AG04450 (cell line): ENCODE measurements at regions not wholly inside any gene's neighbourhood (a gene's known extent, or its start where the extent isn't known, plus 50 kb on each side); places are given as distances from the start of the nearest gene placed in this dataset.

Experiments
- CTCF ChIA-PET: fragments of 300-600, 350-600 bp; formaldehyde crosslinking; extraction: SDS; loops from one replicate; lab custom pipeline; 2022; ENCODE audit warnings: antibody characterized with exemption, inconsistent platforms; lab: Charles Lee
- POLR2A ChIA-PET: fragments of 350-600 bp; formaldehyde crosslinking; extraction: SDS; loops from one replicate; lab custom pipeline; 2021; ENCODE audit warnings: antibody characterized with exemption, inconsistent platforms; lab: Yijun Ruan, JAX
- DNase-seq: peaks from one replicate; pipeline ENCODE4 v3.0.0-alpha.2; 2011; ENCODE audit warnings: low read depth, low spot score
- H3K27ac ChIP-seq: one replicate; pipeline ENCODE4 v1.5.1; 2012; ENCODE audit warnings: low read depth, low read length, control low read depth
- H3K27me3 ChIP-seq: one replicate; pipeline ENCODE4 v1.6.0; 2012; ENCODE audit warnings: low read length; ENCODE audit not compliant: control insufficient read depth, insufficient read depth
- H3K4me3 ChIP-seq: 2 replicates; pipeline ENCODE4 v1.5.1; 2011; ENCODE audit warnings: mild to moderate bottlenecking, low read depth, low read length, control low read depth
- H3K9me3 ChIP-seq: 2 replicates; pipeline ENCODE4 v1.5.1; 2012; ENCODE audit warnings: low read length; ENCODE audit not compliant: control insufficient read depth, insufficient read depth
- CTCF ChIP-seq: IDR thresholded peaks from 2 replicates; pipeline ENCODE4 v1.5.1; 2011; ENCODE audit warnings: low read depth, low read length, control low read depth, inconsistent platforms

DNA sequence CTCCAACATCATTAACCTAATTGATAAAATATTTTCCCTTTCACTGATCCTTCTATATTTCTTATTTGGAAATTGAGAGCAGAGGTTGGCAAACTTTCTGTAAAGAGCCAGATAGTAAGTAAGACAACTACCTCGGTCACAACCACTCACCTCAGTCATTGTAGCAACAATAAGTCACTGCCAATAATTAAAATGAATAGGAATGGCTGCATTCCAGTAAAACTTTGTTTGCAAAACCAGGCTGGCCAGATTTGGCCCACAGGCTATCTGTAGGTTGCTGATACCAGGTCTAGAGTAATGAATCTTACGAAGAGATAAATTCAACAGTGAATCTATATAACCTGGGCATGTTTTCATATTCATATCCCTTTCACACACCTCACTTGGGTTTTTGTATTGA is 316.2 kb upstream of the TBC1D5 start:
- ChIA-PET POLR2A (no interaction called here), CTCF (no interaction called here)
- no peak for TF ChIP-seq CTCF
- Histone ChIP-seq H3K27me3 (no peaks in the 10 kb centered on the region), H3K9me3 (no peaks in the 10 kb centered on the region), H3K27ac (no peak overlapping the region), H3K4me3 (no peak overlapping the region)
- DNase-seq = no peak

- CTCF ChIA-PET = no interaction called here
- POLR2A ChIA-PET = no interaction called here
- Histone ChIP-seq H3K9me3 (no peaks in the 10 kb centered on the region), H3K27me3 (no peaks in the 10 kb centered on the region), H3K27ac (no peak overlapping the region), H3K4me3 (no peak overlapping the region)
- no peak for TF ChIP-seq CTCF
- DNase-seq = no peak
Observed at GRCh38 chr3:18057471-18058091, 315.1 kb upstream of the TBC1D5 start.

- ChIA-PET CTCF (no interaction called here), POLR2A (no interaction called here)
- Histone ChIP-seq H3K27ac (no peak overlapping the region), H3K9me3 (no peaks in the 10 kb centered on the region), H3K27me3 (no peaks in the 10 kb centered on the region), H3K4me3 (no peak overlapping the region)
- no peak for DNase-seq
- TF ChIP-seq CTCF = no peak
Observed at GRCh38 chr3:18054625-18055024, 312.2 kb upstream of the TBC1D5 start.

DNA sequence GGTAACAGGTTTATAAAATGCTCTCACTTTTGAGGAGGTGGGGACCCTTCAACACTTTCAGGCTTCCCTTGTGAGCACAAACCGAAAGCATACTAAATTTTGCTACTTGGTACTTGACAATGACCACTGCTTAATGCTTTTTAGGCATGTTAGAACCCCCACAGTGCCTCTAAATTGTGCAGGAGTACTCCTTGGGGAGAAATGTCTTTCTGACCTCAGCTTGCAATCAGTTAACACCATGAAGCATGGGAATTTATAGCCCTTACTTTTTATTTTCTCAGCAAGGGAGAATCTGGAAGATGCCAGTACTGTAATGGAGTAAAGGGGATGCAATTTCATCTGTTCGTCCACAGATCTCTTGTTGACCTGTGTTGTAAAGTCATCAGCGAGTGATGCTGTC is 308.9 kb upstream of the TBC1D5 start:
- CTCF ChIA-PET = no interaction called here
- POLR2A ChIA-PET = no interaction called here
- TF ChIP-seq CTCF = no peak
- Histone ChIP-seq H3K4me3 (no peak overlapping the region), H3K9me3 (no peaks in the 10 kb centered on the region), H3K27ac (no peak overlapping the region), H3K27me3 (no peaks in the 10 kb centered on the region)
- DNase-seq = no peak

DNA sequence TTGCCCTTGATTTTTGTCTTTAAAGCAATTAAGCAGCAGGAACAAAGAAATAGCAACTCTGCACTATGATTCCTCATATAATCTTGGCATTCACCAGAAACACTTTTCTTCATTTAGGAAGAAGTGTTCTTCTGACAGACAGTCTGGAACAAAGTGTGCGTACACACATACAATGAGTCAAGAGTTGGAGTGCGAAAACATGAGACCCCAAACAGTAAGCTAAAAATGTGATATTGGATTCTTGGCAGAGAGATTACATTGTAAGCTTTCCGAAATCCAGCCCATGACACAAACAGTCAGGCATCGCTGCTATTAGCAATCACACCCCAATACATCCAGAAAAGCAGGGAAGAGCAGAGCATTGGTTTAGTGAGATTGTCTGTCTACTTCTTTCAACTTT is 306.7 kb upstream of the TBC1D5 start:
- no peak overlapping the region for H3K4me3 ChIP-seq
- H3K27ac ChIP-seq = no peak overlapping the region
- CTCF ChIA-PET = no interaction called here
- no peak for DNase-seq
- POLR2A ChIA-PET = no interaction called here
- no peak for TF ChIP-seq CTCF
- H3K27me3 ChIP-seq = no peaks in the 10 kb centered on the region
- no peaks in the 10 kb centered on the region for H3K9me3 ChIP-seq
